ENCODE measurements at regions not wholly inside any gene's neighbourhood (a gene's known extent, or its start where the extent isn't known, plus 50 kb on each side); places are given as distances from the start of the nearest gene placed in this dataset.
"Not testable (repeated sequence)": the region's sequence is repeated elsewhere in the genome, so short reads cannot be mapped to it uniquely, and the experiment has no call there.

GRCh38 chr18:28728891-28729290 lies 552.0 kb upstream of the CDH2 start:
- no peak for TF ChIP-seq CTCF (IDR thresholded peaks at IDR 0.05; ENCODE audit: insufficient read depth, low read length, poor library complexity, severe bottlenecking)
- DNase-seq (ENCODE audit: extremely low read depth, insufficient read length): no peak
- H3K4me3 ChIP-seq (replicated peaks; ENCODE audit: low read depth, low read length): no peak overlapping the region

GRCh38 chr18:28727189-28727588 lies 550.3 kb upstream of the CDH2 start:
- not testable (repeated sequence) for DNase-seq (ENCODE audit: extremely low read depth, insufficient read length); H3K36me3 ChIP-seq (ENCODE audit: control insufficient read depth, insufficient read depth, low read length); H3K4me3 ChIP-seq (replicated peaks; ENCODE audit: low read depth, low read length); H3K27me3 ChIP-seq (replicated peaks; ENCODE audit: control insufficient read depth, insufficient read depth, low read length)

More at GRCh38 chr18:28728891-28729290, 552.0 kb upstream of the CDH2 start:
- no peaks in the 10 kb centered on the region for H3K27me3 ChIP-seq (replicated peaks; ENCODE audit: control insufficient read depth, insufficient read depth, low read length)
- no peaks in the 10 kb centered on the region for H3K36me3 ChIP-seq (ENCODE audit: control insufficient read depth, insufficient read depth, low read length)

- no peak for TF ChIP-seq CTCF (IDR thresholded peaks at IDR 0.05; ENCODE audit: insufficient read depth, low read length, poor library complexity, severe bottlenecking)
- no peaks in the 10 kb centered on the region for H3K36me3 ChIP-seq (ENCODE audit: control insufficient read depth, insufficient read depth, low read length)
- no peak for DNase-seq (ENCODE audit: extremely low read depth, insufficient read length)
- no peak overlapping the region for H3K4me3 ChIP-seq (replicated peaks; ENCODE audit: low read depth, low read length)
- no peaks in the 10 kb centered on the region for H3K27me3 ChIP-seq (replicated peaks; ENCODE audit: control insufficient read depth, insufficient read depth, low read length)
Measured at GRCh38 chr18:28725876-28726275, 548.9 kb upstream of the CDH2 start.

- TF ChIP-seq CTCF (IDR thresholded peaks at IDR 0.05; ENCODE audit: insufficient read depth, low read length, poor library complexity, severe bottlenecking): no peak
- no peaks in the 10 kb centered on the region for H3K36me3 ChIP-seq (ENCODE audit: control insufficient read depth, insufficient read depth, low read length)
- H3K27me3 ChIP-seq (replicated peaks; ENCODE audit: control insufficient read depth, insufficient read depth, low read length): no peaks in the 10 kb centered on the region
- no peak overlapping the region for H3K4me3 ChIP-seq (replicated peaks; ENCODE audit: low read depth, low read length)
- no peak for DNase-seq (ENCODE audit: extremely low read depth, insufficient read length)
Measured at GRCh38 chr18:28723506-28723905, 546.6 kb upstream of the CDH2 start.

GRCh38 chr18:28718696-28719095 lies 541.8 kb upstream of the CDH2 start:
- TF ChIP-seq CTCF (IDR thresholded peaks at IDR 0.05; ENCODE audit: insufficient read depth, low read length, poor library complexity, severe bottlenecking): no peak
- no peak for DNase-seq (ENCODE audit: extremely low read depth, insufficient read length)
- Histone ChIP-seq H3K4me3 (replicated peaks; ENCODE audit: low read depth, low read length) (no peak overlapping the region), H3K27me3 (replicated peaks; ENCODE audit: control insufficient read depth, insufficient read depth, low read length) (no peaks in the 10 kb centered on the region), H3K36me3 (ENCODE audit: control insufficient read depth, insufficient read depth, low read length) (no peaks in the 10 kb centered on the region)

- H3K36me3 ChIP-seq (ENCODE audit: control insufficient read depth, insufficient read depth, low read length): no peaks in the 10 kb centered on the region
- no peak overlapping the region for H3K4me3 ChIP-seq (replicated peaks; ENCODE audit: low read depth, low read length)
- no peak for DNase-seq (ENCODE audit: extremely low read depth, insufficient read length)
- TF ChIP-seq CTCF (IDR thresholded peaks at IDR 0.05; ENCODE audit: insufficient read depth, low read length, poor library complexity, severe bottlenecking): no peak
- H3K27me3 ChIP-seq (replicated peaks; ENCODE audit: control insufficient read depth, insufficient read depth, low read length): no peaks in the 10 kb centered on the region
Measured at GRCh38 chr18:28716338-28716737, 539.4 kb upstream of the CDH2 start.
